ENCODE measurements at regions not wholly inside any gene's neighbourhood (a gene's known extent, or its start where the extent isn't known, plus 50 kb on each side); places are given as distances from the start of the nearest gene placed in this dataset.

DNA sequence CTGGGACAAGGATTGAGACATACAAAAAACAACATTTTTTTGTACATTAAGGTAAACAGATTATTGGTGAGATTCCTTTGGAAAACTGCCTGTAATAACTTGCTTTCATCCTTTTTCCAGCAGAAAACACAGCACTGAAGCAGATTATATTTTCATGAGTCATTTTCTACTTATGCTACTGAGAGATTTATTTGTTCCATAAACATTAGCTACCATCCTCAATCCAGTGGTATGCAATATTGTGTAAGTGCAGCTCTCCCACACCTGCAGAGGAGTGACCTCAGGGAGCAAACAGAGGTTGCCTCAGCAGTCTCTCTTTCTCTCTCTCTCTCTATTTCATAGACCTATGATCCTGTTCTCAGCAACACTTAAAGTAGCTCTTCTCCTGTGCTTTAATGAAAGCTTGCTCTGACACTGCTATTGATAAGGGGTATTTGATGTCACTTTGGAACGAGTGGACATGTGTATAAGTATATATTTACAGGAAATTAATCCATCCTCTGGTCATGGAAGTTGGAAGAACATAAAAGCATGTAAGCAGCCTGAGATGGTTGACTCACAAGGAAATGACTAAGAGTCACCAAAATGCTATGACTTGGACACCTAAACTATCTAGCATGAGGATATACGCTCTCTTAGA, 163.7 kb upstream of the SPANXC start (continued):
- 0 out of 2 replicates have a peak, but pooled peaks have one; percentile 26 for TF ChIP-seq HOXB13 (CRISPR knock-in tag; IDR thresholded peaks at IDR 0.05; ENCODE audit: low read depth)
- TF ChIP-seq FOSL2 (IDR thresholded peaks at IDR 0.05): peak; percentile 77
- peak; percentile 80 for TF ChIP-seq FOSL2 (CRISPR knock-in tag; IDR thresholded peaks at IDR 0.05)
- TF ChIP-seq JUNB (IDR thresholded peaks at IDR 0.05): peak; percentile 94
- TF ChIP-seq, protein P1, sequence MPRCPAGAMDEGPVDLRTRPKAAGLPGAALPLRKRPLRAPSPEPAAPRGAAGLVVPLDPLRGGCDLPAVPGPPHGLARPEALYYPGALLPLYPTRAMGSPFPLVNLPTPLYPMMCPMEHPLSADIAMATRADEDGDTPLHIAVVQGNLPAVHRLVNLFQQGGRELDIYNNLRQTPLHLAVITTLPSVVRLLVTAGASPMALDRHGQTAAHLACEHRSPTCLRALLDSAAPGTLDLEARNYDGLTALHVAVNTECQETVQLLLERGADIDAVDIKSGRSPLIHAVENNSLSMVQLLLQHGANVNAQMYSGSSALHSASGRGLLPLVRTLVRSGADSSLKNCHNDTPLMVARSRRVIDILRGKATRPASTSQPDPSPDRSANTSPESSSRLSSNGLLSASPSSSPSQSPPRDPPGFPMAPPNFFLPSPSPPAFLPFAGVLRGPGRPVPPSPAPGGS (IDR thresholded peaks at IDR 0.05): peak; percentile 98
- no peak for TF ChIP-seq KDM5A (IDR thresholded peaks at IDR 0.05)
- TF ChIP-seq CEBPB (IDR thresholded peaks at IDR 0.05): peak; percentile 94 to 96
- no peak for TF ChIP-seq TFCP2L1 (CRISPR knock-in tag; IDR thresholded peaks at IDR 0.05)
- peak; percentile 92 to 93 for TF ChIP-seq JUN (IDR thresholded peaks at IDR 0.05)
- TF ChIP-seq EHMT2 (IDR thresholded peaks at IDR 0.05; ENCODE audit: low read depth): no peak
- no peak for TF ChIP-seq MAZ (IDR thresholded peaks at IDR 0.05; ENCODE audit: borderline replicate concordance, low read depth, low read length)
- peak; percentile 35; the same call in 1 of the 2 replicates for TF ChIP-seq ESRRA (IDR thresholded peaks at IDR 0.05; ENCODE audit: borderline replicate concordance, low read length)
- TF ChIP-seq NPAS2 (CRISPR knock-in tag; IDR thresholded peaks at IDR 0.05; ENCODE audit: borderline replicate concordance): no peak
- TF ChIP-seq, protein P2, sequence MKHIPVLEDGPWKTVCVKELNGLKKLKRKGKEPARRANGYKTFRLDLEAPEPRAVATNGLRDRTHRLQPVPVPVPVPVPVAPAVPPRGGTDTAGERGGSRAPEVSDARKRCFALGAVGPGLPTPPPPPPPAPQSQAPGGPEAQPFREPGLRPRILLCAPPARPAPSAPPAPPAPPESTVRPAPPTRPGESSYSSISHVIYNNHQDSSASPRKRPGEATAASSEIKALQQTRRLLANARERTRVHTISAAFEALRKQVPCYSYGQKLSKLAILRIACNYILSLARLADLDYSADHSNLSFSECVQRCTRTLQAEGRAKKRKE (CRISPR knock-in tag; IDR thresholded peaks at IDR 0.05; ENCODE audit: low read depth): no peak
- no peak for TF ChIP-seq TP53 (CRISPR knock-in tag; IDR thresholded peaks at IDR 0.05)
- TF ChIP-seq SREBF2 (IDR thresholded peaks at IDR 0.05): no peak
- TF ChIP-seq, protein P3, sequence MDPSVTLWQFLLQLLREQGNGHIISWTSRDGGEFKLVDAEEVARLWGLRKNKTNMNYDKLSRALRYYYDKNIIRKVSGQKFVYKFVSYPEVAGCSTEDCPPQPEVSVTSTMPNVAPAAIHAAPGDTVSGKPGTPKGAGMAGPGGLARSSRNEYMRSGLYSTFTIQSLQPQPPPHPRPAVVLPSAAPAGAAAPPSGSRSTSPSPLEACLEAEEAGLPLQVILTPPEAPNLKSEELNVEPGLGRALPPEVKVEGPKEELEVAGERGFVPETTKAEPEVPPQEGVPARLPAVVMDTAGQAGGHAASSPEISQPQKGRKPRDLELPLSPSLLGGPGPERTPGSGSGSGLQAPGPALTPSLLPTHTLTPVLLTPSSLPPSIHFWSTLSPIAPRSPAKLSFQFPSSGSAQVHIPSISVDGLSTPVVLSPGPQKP (IDR thresholded peaks at IDR 0.05; ENCODE audit: low read depth, low read length): no peak
- no peak for TF ChIP-seq KDM1A (IDR thresholded peaks at IDR 0.05; ENCODE audit: low read depth)
- TF ChIP-seq NFE2L2 (conservative IDR thresholded peaks at IDR 0.05; ENCODE audit: low read length): no peak
- TF ChIP-seq EP300 (IDR thresholded peaks at IDR 0.05): peak; percentile 85 to 92; a peak in 3 of 5 replicates
- no peak for TF ChIP-seq ZC3H11A (IDR thresholded peaks at IDR 0.05)

DNA sequence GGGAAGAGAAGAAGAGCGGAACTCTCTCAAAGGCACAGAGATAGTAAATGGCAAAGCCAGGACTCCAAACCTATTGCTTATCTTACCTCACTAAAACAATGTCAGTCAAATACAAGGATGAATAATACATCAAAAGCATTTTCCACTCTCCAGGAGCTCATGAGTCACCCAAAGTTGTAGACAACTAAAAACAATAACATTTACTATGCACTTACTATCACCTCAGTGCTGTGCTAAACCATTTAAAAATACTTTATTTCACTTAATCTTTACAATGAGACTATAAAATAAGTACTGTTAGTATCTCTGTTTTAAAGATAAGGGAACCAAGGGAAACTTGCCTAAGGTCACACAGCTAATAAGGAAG, 163.2 kb upstream of the SPANXC start:
- no peak for TF ChIP-seq FOSL2 (IDR thresholded peaks at IDR 0.05)
- peak; percentile 88 for TF ChIP-seq FOSL2 (CRISPR knock-in tag; IDR thresholded peaks at IDR 0.05)
- no peak for TF ChIP-seq NFE2L2 (conservative IDR thresholded peaks at IDR 0.05; ENCODE audit: low read length)
- peak; percentile 3; the same call in 1 of the 3 replicates for TF ChIP-seq SMC3 (IDR thresholded peaks at IDR 0.05)
- no peak for TF ChIP-seq MAFK (IDR thresholded peaks at IDR 0.05; ENCODE audit: partially characterized antibody)
- TF ChIP-seq HOXB5 (CRISPR knock-in tag; IDR thresholded peaks at IDR 0.05): no peak
- TF ChIP-seq HOXB13 (CRISPR knock-in tag; IDR thresholded peaks at IDR 0.05; ENCODE audit: low read depth): no peak
- TF ChIP-seq, protein P4, sequence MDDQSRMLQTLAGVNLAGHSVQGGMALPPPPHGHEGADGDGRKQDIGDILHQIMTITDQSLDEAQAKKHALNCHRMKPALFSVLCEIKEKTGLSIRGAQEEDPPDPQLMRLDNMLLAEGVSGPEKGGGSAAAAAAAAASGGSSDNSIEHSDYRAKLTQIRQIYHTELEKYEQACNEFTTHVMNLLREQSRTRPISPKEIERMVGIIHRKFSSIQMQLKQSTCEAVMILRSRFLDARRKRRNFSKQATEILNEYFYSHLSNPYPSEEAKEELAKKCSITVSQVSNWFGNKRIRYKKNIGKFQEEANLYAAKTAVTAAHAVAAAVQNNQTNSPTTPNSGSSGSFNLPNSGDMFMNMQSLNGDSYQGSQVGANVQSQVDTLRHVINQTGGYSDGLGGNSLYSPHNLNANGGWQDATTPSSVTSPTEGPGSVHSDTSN (IDR thresholded peaks at IDR 0.05): peak; percentile 13; the same call in 1 of the 2 replicates
- TF ChIP-seq TP53 (CRISPR knock-in tag; IDR thresholded peaks at IDR 0.05): no peak
- no peak for TF ChIP-seq ZFP36 (IDR thresholded peaks at IDR 0.05; ENCODE audit: borderline replicate concordance, partially characterized antibody)
- POLR2A ChIA-PET: interaction anchor here (1.2 kb wide), 1 partner anchor 64 kb away, joined by 4 read pairs; no protein-coding TSS in a partner anchor
- peak; percentile 79 to 84 for ATAC-seq
- peak; percentile 70 to 89 for DNase-seq (ENCODE audit: low read depth in 1 of 2, low spot score in 1 of 2)
- FAIRE-seq: peak; percentile 100
- peaks cover 14% of the 10 kb centered on the region; the same call in 2 of the 3 replicates for H3K9me3 ChIP-seq
- CTCF ChIA-PET: interaction anchor here (1.2 kb wide), 1 partner anchor 487 kb away, joined by 6 read pairs; no protein-coding TSS in a partner anchor
- no peak overlapping the region for H3K4me3 ChIP-seq
- 0% methylated on average over 1 of the region's 1 CpG for WGBS (ENCODE audit: missing lambda C conversion rate)
- peak overlapping the region; percentile 69 for H3K4me2 ChIP-seq
- H3K4me1 ChIP-seq: peaks cover 27% of the 10 kb centered on the region
- H3K27ac ChIP-seq: peak overlapping the region; percentile 79 to 92
